Smooth muscle cell (in vitro differentiated cells): ENCODE measurements at regions not wholly inside any gene's neighbourhood (a gene's known extent, or its start where the extent isn't known, plus 50 kb on each side); places are given as distances from the start of the nearest gene placed in this dataset.

Experiments used
- DNase-seq: peaks from one replicate; lab custom pipeline; 2025; ENCODE audit not compliant: unreplicated experiment; lab: John Stamatoyannopoulos, UW
- H2AFZ ChIP-seq: fragments of 200-600 bp; sonication (generic); 2 replicates; pipeline ENCODE4 v1.6.0; 2016; ENCODE audit warnings: antibody characterized with exemption, low read depth, mild to moderate bottlenecking
- H3F3A ChIP-seq: fragments of 200-600 bp; sonication (generic); 2 replicates; pipeline ENCODE4 v1.6.0; 2017; ENCODE audit warnings: antibody characterized with exemption, low read depth
- H3K27ac ChIP-seq: fragments of 200-600 bp; sonication (generic); 2 replicates; pipeline ENCODE4 v1.5.1; 2016; ENCODE audit warnings: low read depth, mild to moderate bottlenecking
- H3K27me3 ChIP-seq: fragments of 200-600 bp; sonication (generic); 2 replicates; pipeline ENCODE4 v1.6.1; 2016; ENCODE audit warnings: low read depth, mild to moderate bottlenecking
- H3K36me3 ChIP-seq: fragments of 200-600 bp; sonication (generic); 2 replicates; pipeline ENCODE4 v1.5.1; 2016; ENCODE audit warnings: low read depth
- H3K4me1 ChIP-seq: fragments of 200-600 bp; sonication (generic); 2 replicates; pipeline ENCODE4 v1.5.1; 2016; ENCODE audit warnings: low read depth
- H3K4me2 ChIP-seq: fragments of 200-600 bp; sonication (generic); 2 replicates; pipeline ENCODE4 v1.6.0; 2016; ENCODE audit warnings: mild to moderate bottlenecking
- H3K4me3 ChIP-seq: fragments of 200-600 bp; sonication (generic); 2 replicates; pipeline ENCODE4 v1.5.1; 2016; ENCODE audit warnings: mild to moderate bottlenecking
- H3K79me2 ChIP-seq: fragments of 200-600 bp; sonication (generic); 2 replicates; pipeline ENCODE4 v1.6.0; 2016; ENCODE audit warnings: low read depth, mild to moderate bottlenecking
- H3K9ac ChIP-seq: fragments of 200-600 bp; sonication (generic); 2 replicates; pipeline ENCODE4 v1.6.0; 2016; ENCODE audit warnings: low read depth
- H3K9me3 ChIP-seq: fragments of 200-600 bp; sonication (generic); replicated peaks from 2 replicates; pipeline ENCODE4 v1.5.1; 2016; ENCODE audit warnings: low read depth
- H4K20me1 ChIP-seq: fragments of 200-600 bp; sonication (generic); 2 replicates; pipeline ENCODE4 v1.6.0; 2016; ENCODE audit warnings: low read depth
- CTCF ChIP-seq: fragments of 200-600 bp; sonication (generic); IDR thresholded peaks from 2 replicates; pipeline ENCODE4 v1.5.1; 2017; ENCODE audit warnings: borderline replicate concordance, mild to moderate bottlenecking, antibody characterized with exemption; ENCODE audit not compliant: insufficient read depth, poor library complexity, severe bottlenecking
- WGBS: methylation state at CpG from one replicate; pipeline ENCODE4 v1.1.7; 2016; ENCODE audit warnings: low lambda C conversion rate; 5-methylcytosine and 5-hydroxymethylcytosine counted together

- H3K9ac ChIP-seq = no peak overlapping the region
- H3K4me3 ChIP-seq = no peak overlapping the region
- no peaks in the 10 kb centered on the region for H3K36me3 ChIP-seq
- no peak for DNase-seq
- H3K27ac ChIP-seq = no peak overlapping the region
- no peaks in the 10 kb centered on the region for H3K27me3 ChIP-seq
- 79% methylated on average over 3 of the region's 3 CpGs for WGBS
- no peaks in the 10 kb centered on the region for H3F3A ChIP-seq
- no peaks in the 10 kb centered on the region for H4K20me1 ChIP-seq
- no peaks in the 10 kb centered on the region for H3K4me1 ChIP-seq
- no peaks in the 10 kb centered on the region for H3K79me2 ChIP-seq
- no peak for TF ChIP-seq CTCF
- no peak overlapping the region for H3K4me2 ChIP-seq
- no peak overlapping the region for H2AFZ ChIP-seq
- no peaks in the 10 kb centered on the region for H3K9me3 ChIP-seq
Measured at GRCh38 chr9:86685556-86685955, 261.8 kb downstream of the GAS1 start.

- Histone ChIP-seq H4K20me1 (no peaks in the 10 kb centered on the region), H3K9me3 (no peaks in the 10 kb centered on the region), H3K9ac (no peak overlapping the region), H3F3A (no peaks in the 10 kb centered on the region), H3K36me3 (no peaks in the 10 kb centered on the region), H3K4me3 (no peak overlapping the region), H3K27ac (no peak overlapping the region), H3K27me3 (no peaks in the 10 kb centered on the region), H2AFZ (no peak overlapping the region), H3K4me2 (no peak overlapping the region), H3K4me1 (no peaks in the 10 kb centered on the region), H3K79me2 (no peaks in the 10 kb centered on the region)
- 84% methylated on average over 1 of the region's 1 CpG for WGBS
- TF ChIP-seq CTCF = no peak
- DNase-seq = no peak
Measured at GRCh38 chr9:86684148-86684547, 263.2 kb downstream of the GAS1 start.

- Histone ChIP-seq H3F3A (no peaks in the 10 kb centered on the region), H3K79me2 (no peaks in the 10 kb centered on the region), H3K9me3 (no peaks in the 10 kb centered on the region), H3K4me2 (no peak overlapping the region), H3K4me3 (no peak overlapping the region), H2AFZ (no peak overlapping the region), H4K20me1 (no peaks in the 10 kb centered on the region), H3K4me1 (no peaks in the 10 kb centered on the region), H3K9ac (no peak overlapping the region), H3K27ac (no peak overlapping the region), H3K36me3 (no peaks in the 10 kb centered on the region), H3K27me3 (no peaks in the 10 kb centered on the region)
- DNase-seq = no peak
- WGBS = 90% methylated on average over 8 of the region's 8 CpGs
- TF ChIP-seq CTCF = no peak
Measured at GRCh38 chr9:86682240-86682639, 265.1 kb downstream of the GAS1 start.

- Histone ChIP-seq H3F3A (no peaks in the 10 kb centered on the region), H4K20me1 (no peaks in the 10 kb centered on the region), H3K36me3 (no peaks in the 10 kb centered on the region), H3K9ac (no peak overlapping the region), H3K9me3 (no peaks in the 10 kb centered on the region), H3K4me2 (no peak overlapping the region), H3K27me3 (no peaks in the 10 kb centered on the region), H2AFZ (no peak overlapping the region), H3K4me3 (no peak overlapping the region), H3K4me1 (peaks cover 18% of the 10 kb centered on the region), H3K27ac (no peak overlapping the region), H3K79me2 (no peaks in the 10 kb centered on the region)
- no peak for DNase-seq
- 91% methylated on average over 2 of the region's 2 CpGs for WGBS
- no peak for TF ChIP-seq CTCF
Measured at GRCh38 chr9:86679909-86680308, 267.4 kb downstream of the GAS1 start.
